ENCODE measurements at regions not wholly inside any gene's neighbourhood (a gene's known extent, or its start where the extent isn't known, plus 50 kb on each side); places are given as distances from the start of the nearest gene placed in this dataset.

DNA sequence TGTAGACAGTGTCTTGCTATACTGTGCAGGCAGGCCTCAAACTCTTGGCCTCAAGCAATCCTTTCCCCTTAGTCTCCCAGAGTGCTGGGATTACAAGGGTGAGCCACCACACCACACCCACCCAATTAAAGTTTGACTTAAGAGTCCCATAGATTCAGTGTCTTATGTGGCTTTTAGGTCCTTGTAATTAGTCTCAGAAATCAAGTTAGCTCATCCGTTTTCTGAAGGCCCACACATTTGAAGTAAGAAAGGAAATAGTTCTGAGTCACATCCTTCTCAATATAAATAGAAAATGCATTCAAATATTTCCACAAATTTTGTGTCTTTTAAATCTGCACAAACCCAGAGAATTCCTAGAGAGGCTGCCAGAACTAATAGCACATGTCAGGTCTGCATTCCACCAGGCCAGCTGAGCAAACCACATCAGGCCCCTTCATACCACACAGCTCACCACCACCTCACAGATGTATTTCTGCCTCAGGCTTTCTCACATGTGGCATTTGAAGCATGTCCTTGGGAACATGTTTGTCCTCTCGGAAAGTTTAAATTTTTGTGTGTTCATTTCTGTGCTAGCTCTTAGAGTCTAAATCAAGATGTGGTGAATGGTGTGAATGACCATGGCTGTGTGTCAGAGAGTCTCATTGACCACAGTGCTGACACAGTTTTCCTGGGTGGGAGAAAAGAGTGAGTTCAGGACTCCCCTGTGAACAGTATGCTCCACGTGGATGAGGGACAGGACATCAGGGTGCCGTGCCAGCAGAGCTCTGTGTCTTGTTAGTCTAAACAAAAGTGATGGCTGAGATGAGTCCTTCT is 148.4 kb upstream of the USP9Y start:
- no peaks in the 10 kb centered on the region for H3K27me3 ChIP-seq (replicated peaks; ENCODE audit: insufficient read depth)
- 0 out of 2 replicates have a peak, but pooled peaks have one; percentile 57 for TF ChIP-seq EZH2phosphoT487 (IDR thresholded peaks at IDR 0.05; ENCODE audit: insufficient read depth, low read depth)
- no peak for TF ChIP-seq EZH2 (IDR thresholded peaks at IDR 0.05; ENCODE audit: insufficient read depth, poor library complexity, severe bottlenecking)
- peaks cover 37% of the 10 kb centered on the region for H3F3A ChIP-seq (ENCODE audit: insufficient read depth)
- no peak overlapping the region for H2AFZ ChIP-seq
- no peaks in the 10 kb centered on the region for H3K9me3 ChIP-seq (ENCODE audit: low read depth)
- no peaks in the 10 kb centered on the region for H4K20me1 ChIP-seq (ENCODE audit: insufficient read depth)
- H3K9ac ChIP-seq: peak overlapping the region; percentile 33; the same call in 1 of the 2 replicates
- 4 to 5% methylated on average over 3 to 4 of the region's 4 CpGs for WGBS, 2 experiments (ENCODE audit: low coverage in 1 of 2, low lambda C conversion rate in 2 of 2, missing lambda C conversion rate in 2 of 2)
- in situ Hi-C loops (cut with MboI): no loop called here
- H3K27ac ChIP-seq: peak overlapping the region; percentile 72
- H3K79me2 ChIP-seq (ENCODE audit: insufficient read depth): no peaks in the 10 kb centered on the region
- H3K4me3 ChIP-seq: no peak overlapping the region
- no peaks in the 10 kb centered on the region for H3K9me2 ChIP-seq (ENCODE audit: insufficient read depth)
- DNase-seq: peak; percentile 71
- no peaks in the 10 kb centered on the region for H3K36me3 ChIP-seq (ENCODE audit: low read depth)
- peak overlapping the region; percentile 57 for H3K4me2 ChIP-seq (ENCODE audit: unreplicated experiment)
- peaks cover 30% of the 10 kb centered on the region for H3K4me1 ChIP-seq (ENCODE audit: insufficient read depth)

- peaks cover 30% of the 10 kb centered on the region for H3K4me1 ChIP-seq (ENCODE audit: insufficient read depth)
- no peaks in the 10 kb centered on the region for H3K9me2 ChIP-seq (ENCODE audit: insufficient read depth)
- H3K9ac ChIP-seq: no peak overlapping the region
- no peaks in the 10 kb centered on the region for H4K20me1 ChIP-seq (ENCODE audit: insufficient read depth)
- no peaks in the 10 kb centered on the region for H3K79me2 ChIP-seq (ENCODE audit: insufficient read depth)
- H3K9me3 ChIP-seq (ENCODE audit: low read depth): no peaks in the 10 kb centered on the region
- H3K36me3 ChIP-seq (ENCODE audit: low read depth): no peaks in the 10 kb centered on the region
- no peak overlapping the region for H3K4me3 ChIP-seq
- H2AFZ ChIP-seq: no peak overlapping the region
- H3K27ac ChIP-seq: peak overlapping the region; percentile 63
- TF ChIP-seq EZH2 (IDR thresholded peaks at IDR 0.05; ENCODE audit: insufficient read depth, poor library complexity, severe bottlenecking) (no peak), EZH2phosphoT487 (IDR thresholded peaks at IDR 0.05; ENCODE audit: insufficient read depth, low read depth) (no peak)
- in situ Hi-C loops (cut with MboI): no loop called here
- peaks cover 35% of the 10 kb centered on the region for H3F3A ChIP-seq (ENCODE audit: insufficient read depth)
- no peaks in the 10 kb centered on the region for H3K27me3 ChIP-seq (replicated peaks; ENCODE audit: insufficient read depth)
- DNase-seq: peak; percentile 32
- H3K4me2 ChIP-seq (ENCODE audit: unreplicated experiment): no peak overlapping the region
- WGBS, 2 experiments (ENCODE audit: low coverage in 1 of 2, low lambda C conversion rate in 2 of 2, missing lambda C conversion rate in 2 of 2): 0% methylated on average over 1 of the region's 1 CpG; no CpG with 5 or more reads in 1 of the 2 experiments
Observed at GRCh38 chrY:12553909-12554308, 147.1 kb upstream of the USP9Y start.

DNA sequence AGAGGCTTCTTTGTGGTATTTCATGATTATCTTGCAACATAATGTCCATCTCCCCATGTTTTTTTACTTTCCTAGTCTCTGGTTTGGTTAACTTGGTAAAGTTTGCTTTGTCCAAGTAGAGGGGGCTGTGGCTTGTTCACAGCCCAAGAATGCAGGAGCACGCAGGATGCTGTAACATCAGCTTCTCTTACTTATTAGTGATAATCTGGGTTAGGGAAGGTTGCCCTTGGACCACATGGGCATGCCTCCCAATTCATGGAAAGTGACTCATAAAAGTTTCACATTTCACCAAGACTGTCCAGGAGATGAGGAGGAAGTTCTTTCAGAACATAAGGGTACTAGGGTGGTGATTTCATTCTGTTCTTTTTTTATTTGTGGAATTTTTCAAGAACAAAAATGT is 146.0 kb upstream of the USP9Y start:
- Histone ChIP-seq H3K4me3 (no peak overlapping the region), H3K4me2 (ENCODE audit: unreplicated experiment) (peak overlapping the region; percentile 42), H4K20me1 (ENCODE audit: insufficient read depth) (no peaks in the 10 kb centered on the region), H3K9me3 (ENCODE audit: low read depth) (no peaks in the 10 kb centered on the region), H2AFZ (no peak overlapping the region), H3F3A (ENCODE audit: insufficient read depth) (peaks cover 35% of the 10 kb centered on the region), H3K27me3 (replicated peaks; ENCODE audit: insufficient read depth) (no peaks in the 10 kb centered on the region), H3K4me1 (ENCODE audit: insufficient read depth) (peaks cover 30% of the 10 kb centered on the region), H3K9me2 (ENCODE audit: insufficient read depth) (no peaks in the 10 kb centered on the region), H3K36me3 (ENCODE audit: low read depth) (no peaks in the 10 kb centered on the region), H3K27ac (peak overlapping the region; percentile 63), H3K9ac (no peak overlapping the region), H3K79me2 (ENCODE audit: insufficient read depth) (no peaks in the 10 kb centered on the region)
- in situ Hi-C loops (cut with MboI): no loop called here
- peak; percentile 73 for DNase-seq
- TF ChIP-seq EZH2 (IDR thresholded peaks at IDR 0.05; ENCODE audit: insufficient read depth, poor library complexity, severe bottlenecking) (no peak), EZH2phosphoT487 (IDR thresholded peaks at IDR 0.05; ENCODE audit: insufficient read depth, low read depth) (no peak)
- 0% methylated on average over 1 of the region's 1 CpG for WGBS, 2 experiments (ENCODE audit: low coverage in 1 of 2, low lambda C conversion rate in 2 of 2, missing lambda C conversion rate in 2 of 2)

- TF ChIP-seq EZH2phosphoT487 (IDR thresholded peaks at IDR 0.05; ENCODE audit: insufficient read depth, low read depth): no peak
- TF ChIP-seq EZH2 (IDR thresholded peaks at IDR 0.05; ENCODE audit: insufficient read depth, poor library complexity, severe bottlenecking): no peak
- H3K27ac ChIP-seq: no peak overlapping the region
- H3K9me2 ChIP-seq (ENCODE audit: insufficient read depth): no peaks in the 10 kb centered on the region
- peaks cover 15% of the 10 kb centered on the region for H3K4me1 ChIP-seq (ENCODE audit: insufficient read depth)
- H3F3A ChIP-seq (ENCODE audit: insufficient read depth): peaks cover 14% of the 10 kb centered on the region
- no peaks in the 10 kb centered on the region for H3K36me3 ChIP-seq (ENCODE audit: low read depth)
- H2AFZ ChIP-seq: no peak overlapping the region
- no peaks in the 10 kb centered on the region for H3K27me3 ChIP-seq (replicated peaks; ENCODE audit: insufficient read depth)
- 97 to 99% methylated on average over 4 of the region's 4 CpGs for WGBS, 2 experiments (ENCODE audit: low coverage in 1 of 2, low lambda C conversion rate in 2 of 2, missing lambda C conversion rate in 2 of 2)
- no peak overlapping the region for H3K4me2 ChIP-seq (ENCODE audit: unreplicated experiment)
- H3K9me3 ChIP-seq (ENCODE audit: low read depth): no peaks in the 10 kb centered on the region
- no peak overlapping the region for H3K4me3 ChIP-seq
- H4K20me1 ChIP-seq (ENCODE audit: insufficient read depth): no peaks in the 10 kb centered on the region
- DNase-seq: no peak
- no peak overlapping the region for H3K9ac ChIP-seq
- H3K79me2 ChIP-seq (ENCODE audit: insufficient read depth): no peaks in the 10 kb centered on the region
- in situ Hi-C loops (cut with MboI): no loop called here
Observed at GRCh38 chrY:12559007-12559406, 142.0 kb upstream of the USP9Y start.

Data from GM23248 (cell line).